Cardiac septum (tissue), 1 donor: ENCODE measurements at regions not wholly inside any gene's neighbourhood (a gene's known extent, or its start where the extent isn't known, plus 50 kb on each side); places are given as distances from the start of the nearest gene placed in this dataset.
"Not testable (repeated sequence)": the region's sequence is repeated elsewhere in the genome, so short reads cannot be mapped to it uniquely, and the experiment has no call there.

Experiments
- DNase-seq: peaks from one replicate; pipeline ENCODE4 v3.0.0-alpha.2; 2020; ENCODE audit warnings: low spot score
- intact Hi-C: fragments of 100-400 bp; cut with DNase I; formaldehyde crosslinking; loops from one replicate; pipeline ENCODE4 v1.14.0; 2022
- donor health status: DM: no; HTN: no; CAD: no.

DNA sequence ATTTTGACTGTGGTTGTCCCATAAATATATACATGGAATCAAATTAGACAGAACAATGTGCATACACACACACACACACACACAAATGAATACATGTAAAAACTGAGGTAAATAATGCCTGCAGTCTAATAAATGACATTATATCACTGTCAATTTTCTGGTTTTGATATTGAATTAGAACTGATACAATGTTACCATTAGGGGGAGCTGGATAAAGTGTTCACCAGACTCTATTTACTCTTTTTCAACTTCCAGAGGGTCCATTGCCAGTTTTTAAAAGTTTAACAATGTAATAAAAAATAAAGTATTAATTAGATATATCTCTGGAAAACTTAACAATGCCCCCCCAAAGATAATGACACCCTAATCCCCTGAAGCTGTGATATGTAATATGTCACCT lies 1666.8 kb upstream of the TMEFF2 start:
- no peak for DNase-seq
- intact Hi-C loops = no loop called here

DNA sequence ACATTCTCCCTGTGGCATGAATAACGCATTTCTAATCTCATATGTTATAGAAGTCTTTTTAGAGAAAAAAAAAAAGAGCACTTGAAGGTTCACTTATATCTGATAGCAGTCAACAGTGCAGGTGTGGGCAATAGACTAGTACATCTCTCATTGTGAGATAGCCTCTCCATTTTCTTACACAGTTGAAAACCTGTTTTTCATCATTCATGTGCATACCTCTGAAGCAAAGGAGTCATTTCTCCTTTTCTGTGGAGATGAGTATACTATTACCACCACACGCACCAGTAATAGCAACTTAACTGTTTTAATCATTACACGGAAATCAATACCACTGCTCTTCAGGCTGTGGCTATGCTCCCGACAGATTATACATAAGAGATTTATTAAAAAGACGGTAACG lies 1653.3 kb upstream of the TMEFF2 start:
- no peak for DNase-seq

DNA sequence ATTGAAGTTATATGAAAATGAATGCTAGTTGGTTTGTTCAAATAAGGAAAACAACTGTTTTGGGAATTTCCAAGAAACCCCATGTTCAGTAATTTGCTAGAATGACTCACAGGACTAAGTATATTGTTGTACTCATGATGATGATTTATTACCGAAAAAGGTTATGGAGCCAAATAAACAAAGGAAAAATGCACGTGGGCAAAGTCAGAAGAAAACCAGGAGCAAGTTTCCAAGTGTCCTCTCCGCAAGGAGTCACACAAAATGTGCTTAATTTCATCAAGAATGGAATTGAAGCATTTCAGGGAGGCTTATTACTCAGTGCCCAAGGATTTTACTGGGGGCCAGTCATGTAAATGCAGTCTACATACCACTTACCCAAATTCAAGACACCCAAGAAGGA lies 1652.4 kb upstream of the TMEFF2 start:
- intact Hi-C loops = no loop called here

More for the DNA sequence above, 1653.3 kb upstream of the TMEFF2 start:
- intact Hi-C loops = no loop called here

DNA sequence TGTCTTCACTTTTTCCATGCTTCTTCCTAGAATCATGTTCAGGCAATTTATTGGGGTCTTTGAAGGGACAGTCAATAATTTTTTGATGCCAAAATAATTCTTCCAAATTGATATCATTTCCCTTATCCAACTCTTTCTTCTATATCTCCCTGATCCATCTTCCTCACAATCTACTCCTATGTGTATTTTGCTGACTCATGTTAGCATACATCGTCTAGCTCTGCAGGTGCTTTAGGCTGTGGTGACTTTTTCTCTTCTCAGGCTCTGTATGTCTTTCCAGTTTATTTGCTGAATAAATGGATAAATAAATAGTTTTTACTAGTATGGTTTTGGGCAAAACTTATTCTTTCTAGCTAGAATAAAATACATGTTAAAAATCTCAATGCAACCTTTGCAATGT lies 1650.9 kb upstream of the TMEFF2 start:
- intact Hi-C loops = no loop called here

More for the DNA sequence above, 1652.4 kb upstream of the TMEFF2 start:
- DNase-seq = no peak

DNA sequence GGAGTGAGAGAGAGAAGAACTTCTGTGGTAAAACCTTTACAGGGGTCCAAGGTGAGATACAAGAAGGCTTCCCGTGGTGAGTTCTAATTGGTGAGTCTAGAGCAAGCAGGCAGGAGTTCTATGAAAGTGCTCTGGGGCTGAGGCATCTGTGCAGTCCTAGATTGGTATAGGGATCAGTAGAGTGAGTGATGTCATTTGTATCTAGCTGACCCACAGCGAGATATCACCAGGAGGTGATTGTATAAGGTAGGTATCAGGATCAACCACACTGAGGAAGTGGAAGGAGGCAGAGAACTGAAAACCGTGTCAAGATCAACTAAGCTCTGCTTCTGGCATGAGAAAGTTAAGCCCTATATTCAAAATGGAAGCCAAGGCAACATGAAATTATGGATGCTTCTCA lies 1648.9 kb upstream of the TMEFF2 start:
- DNase-seq = no peak
- intact Hi-C loops = no loop called here

More for the DNA sequence above, 1650.9 kb upstream of the TMEFF2 start:
- no peak for DNase-seq

DNA sequence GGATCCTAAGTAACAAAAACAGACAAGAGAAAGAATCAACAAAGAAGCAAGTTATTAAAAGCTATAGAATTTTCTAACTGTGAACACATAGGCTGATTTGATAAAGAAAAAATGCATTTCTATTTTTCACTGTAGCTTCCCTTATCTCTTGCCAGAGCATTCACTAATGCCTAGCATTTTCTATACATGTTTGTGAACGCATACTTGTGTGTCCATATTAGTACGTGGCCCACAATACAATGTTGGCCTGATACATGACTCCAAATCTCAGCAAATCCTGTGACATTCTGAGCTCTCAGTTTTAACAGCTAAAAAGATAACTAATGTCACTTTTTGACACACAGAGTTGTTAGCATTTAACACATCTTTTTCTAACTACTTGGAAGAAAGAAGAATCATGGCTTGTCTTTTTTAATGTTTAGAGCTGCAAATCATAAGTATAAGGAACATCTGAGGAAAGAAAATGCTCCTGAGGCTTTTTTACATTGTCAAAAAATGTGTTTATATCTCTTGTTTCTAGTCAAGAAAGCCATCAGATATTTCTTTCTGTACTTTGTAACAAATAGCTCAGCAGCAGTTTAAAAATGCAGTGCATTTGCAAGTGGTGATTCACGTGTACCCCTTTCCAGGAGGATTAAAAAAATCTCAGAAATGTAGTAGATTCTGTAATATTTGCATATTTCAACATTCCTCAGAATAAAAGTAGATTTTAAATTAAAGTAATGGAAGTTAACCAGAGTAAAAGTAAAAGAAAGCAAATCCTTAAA lies 1646.8 kb upstream of the TMEFF2 start:
- intact Hi-C loops = no loop called here
- no peak for DNase-seq

DNA sequence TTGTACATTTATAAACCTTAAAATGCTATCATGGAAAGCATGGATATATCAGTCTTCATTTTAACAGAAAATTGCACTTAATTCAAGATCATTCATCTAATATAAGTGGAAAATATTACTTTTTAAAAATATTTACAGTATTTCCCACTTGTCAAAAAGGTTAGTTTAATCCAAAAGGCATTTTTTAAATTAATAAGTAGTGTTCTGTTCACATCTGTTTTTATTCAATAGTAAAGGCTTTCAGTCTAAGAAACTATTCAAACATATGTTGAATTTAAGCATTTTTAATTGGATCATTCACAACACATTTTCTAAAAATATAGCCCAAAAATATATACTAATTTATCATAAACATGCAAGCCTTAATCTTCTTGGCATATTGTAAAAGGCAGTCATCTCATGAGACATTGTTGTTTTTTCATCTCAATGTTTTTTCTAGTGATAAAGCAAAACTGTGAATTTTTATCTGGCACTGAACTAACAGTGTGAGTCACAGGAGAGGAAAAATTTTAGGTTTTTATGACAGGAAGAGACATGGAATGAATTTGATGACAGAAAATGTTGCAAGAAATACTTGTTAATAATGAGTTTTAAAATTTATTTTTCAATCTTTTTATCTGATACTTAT lies 1642.5 kb upstream of the TMEFF2 start:
- intact Hi-C loops = no loop called here
- DNase-seq = no peak

DNA sequence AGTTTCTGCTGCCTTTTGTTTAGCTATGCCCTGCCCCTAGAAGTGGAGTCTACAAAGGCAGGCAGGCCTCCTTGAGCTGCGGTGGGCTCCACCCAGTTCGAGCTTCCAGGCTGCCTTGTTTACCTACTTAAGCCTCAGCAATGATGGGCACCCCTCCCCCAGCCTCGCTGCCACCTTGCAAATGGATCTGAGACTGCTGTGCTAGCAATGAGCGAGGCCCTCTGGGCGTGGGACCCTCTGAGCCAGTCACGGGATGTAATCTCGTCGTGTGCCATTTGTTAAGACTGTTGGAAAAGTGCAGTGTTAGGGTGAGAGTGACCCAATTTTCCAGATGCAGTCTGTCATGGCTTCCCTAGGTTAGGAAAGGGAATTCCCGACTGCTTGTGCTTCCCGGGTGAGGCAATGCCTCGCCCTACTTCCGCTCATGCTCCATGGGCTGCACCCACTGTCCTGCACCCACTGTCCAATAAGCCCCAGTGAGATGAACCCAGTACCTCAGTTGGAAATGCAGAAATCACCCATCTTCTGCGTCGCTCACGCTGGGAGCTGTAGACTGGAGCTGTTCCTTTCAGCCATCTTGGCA lies 1641.8 kb upstream of the TMEFF2 start:
- DNase-seq, intact Hi-C loops: not testable (repeated sequence)

DNA sequence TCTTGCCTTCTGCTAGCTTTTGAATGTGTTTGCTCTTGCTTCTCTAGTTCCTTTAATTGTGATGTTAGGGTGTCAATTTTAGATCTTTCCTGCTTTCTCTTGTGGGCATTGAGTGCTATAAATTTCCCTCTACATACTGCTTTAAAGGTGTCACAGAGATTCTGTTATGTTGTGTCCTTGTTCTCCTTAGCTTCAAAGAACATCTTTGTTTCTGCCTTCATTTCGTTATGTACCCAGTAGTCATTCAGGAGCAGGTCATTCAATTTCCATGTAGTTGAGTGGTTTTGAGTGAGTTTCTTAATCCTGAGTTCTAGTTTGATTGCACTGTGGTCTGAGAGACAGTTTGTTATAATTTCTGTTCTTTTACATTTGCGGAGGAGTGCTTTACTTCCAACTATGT lies 1639.2 kb upstream of the TMEFF2 start:
- intact Hi-C loops, DNase-seq: not testable (repeated sequence)

DNA sequence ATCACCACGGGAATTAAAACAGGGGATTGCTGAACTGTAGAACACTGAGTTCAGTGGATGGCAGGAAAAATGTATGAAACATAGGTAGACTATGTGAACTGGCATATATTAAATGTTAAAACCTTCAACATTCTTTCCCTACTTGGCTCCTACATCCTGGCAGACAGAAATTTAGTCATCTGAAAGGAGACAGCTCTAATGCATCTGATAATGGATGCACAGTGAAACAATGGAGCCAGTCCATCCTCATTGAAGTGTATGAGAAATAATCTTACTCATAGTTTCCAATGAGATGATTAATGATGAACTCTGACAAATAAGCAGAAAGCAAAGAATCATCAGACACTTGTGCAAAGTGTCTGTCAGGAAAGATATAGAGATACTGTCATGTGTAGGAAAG lies 1629.7 kb upstream of the TMEFF2 start:
- no peak for DNase-seq
- intact Hi-C loops = no loop called here

DNA sequence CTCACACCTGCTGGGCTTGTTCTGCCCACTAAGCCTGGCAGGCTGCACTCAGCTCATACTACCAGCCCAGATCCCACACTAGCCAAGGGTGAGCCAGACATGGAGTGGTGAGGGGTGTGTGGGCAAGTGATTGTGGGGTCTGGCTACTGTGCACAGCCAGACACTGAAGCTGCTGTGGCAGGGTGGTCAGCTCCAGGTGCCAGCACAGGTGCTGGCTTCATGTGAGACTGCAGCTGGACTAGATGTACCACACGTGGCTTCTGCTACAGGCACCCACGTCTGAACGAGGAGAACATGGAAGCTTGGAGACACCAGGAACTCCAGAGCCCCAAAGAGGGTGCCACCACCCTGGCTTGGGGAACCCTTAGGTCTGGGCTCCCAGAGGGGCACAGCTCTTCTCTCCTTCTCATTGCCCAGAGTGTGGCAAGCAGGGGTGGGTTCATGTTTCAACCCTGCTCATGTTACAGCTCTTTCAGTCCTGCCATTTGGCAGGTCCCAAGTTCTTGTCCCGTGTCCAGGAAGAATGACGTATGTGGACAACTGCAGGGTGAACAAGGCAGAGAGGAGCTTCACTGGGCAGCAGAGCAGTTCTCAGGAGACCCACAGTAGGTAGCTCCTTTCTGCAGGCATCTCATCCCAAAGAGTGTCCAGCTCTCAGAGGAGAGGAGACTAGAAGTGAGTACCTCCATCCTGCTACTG lies 1624.2 kb upstream of the TMEFF2 start:
- intact Hi-C loops = no loop called here
- no peak for DNase-seq

DNA sequence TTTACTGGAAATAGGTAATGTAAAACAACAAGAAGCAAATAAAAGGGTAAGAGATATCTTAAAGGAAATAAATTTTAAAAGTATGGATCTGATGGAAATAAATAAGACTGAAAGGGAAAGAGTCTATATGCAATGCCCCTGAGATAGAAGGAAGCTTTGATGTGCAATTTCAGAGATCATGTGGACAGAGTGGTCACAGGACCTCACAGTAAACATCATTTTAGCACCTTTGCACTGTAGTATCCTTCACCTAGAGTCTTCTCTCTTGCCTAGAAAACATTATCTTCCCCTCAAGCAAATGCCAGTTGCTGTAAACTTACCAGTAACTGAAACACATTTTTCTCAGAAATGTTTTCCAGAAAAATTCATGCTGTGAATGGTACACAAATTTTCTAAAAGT lies 1621.3 kb upstream of the TMEFF2 start:
- intact Hi-C loops = no loop called here
- no peak for DNase-seq

DNA sequence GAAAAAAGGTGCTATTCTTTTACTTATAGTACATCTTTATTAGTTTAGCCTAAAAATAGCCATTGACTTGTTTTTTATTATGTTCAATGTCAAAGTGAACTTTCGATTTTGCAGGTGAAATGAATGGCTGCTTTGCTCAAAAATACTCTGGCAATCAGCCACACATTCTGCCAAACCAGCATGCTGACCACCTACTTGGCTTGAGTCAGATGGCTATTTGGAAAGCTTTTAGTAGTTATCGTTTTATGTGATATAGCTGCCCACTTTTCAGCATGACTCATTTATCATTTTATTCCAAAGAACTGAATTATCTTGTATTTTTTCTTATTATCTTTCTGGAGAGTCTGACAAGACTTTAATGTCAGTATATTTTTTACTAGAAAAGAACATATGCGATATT lies 1615.8 kb upstream of the TMEFF2 start:
- DNase-seq = no peak
- intact Hi-C loops = no loop called here

DNA sequence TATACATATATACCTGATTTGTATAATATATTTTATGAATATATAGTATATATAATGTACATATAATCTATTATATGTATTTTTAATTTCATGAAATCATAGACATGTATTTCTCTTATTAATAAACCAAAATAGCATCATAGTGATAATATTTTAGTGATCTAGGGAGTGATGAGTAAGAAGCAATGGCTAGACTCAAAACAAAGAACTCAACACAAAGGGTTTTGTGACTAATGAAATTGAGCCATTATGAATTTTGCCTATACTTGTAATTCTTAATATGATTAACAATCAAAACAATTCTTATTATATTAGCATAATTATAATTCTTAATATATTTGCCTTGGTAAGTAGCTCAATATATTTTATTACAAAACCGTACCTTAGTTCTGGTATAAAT lies 1614.1 kb upstream of the TMEFF2 start:
- intact Hi-C loops = no loop called here
- no peak for DNase-seq

DNA sequence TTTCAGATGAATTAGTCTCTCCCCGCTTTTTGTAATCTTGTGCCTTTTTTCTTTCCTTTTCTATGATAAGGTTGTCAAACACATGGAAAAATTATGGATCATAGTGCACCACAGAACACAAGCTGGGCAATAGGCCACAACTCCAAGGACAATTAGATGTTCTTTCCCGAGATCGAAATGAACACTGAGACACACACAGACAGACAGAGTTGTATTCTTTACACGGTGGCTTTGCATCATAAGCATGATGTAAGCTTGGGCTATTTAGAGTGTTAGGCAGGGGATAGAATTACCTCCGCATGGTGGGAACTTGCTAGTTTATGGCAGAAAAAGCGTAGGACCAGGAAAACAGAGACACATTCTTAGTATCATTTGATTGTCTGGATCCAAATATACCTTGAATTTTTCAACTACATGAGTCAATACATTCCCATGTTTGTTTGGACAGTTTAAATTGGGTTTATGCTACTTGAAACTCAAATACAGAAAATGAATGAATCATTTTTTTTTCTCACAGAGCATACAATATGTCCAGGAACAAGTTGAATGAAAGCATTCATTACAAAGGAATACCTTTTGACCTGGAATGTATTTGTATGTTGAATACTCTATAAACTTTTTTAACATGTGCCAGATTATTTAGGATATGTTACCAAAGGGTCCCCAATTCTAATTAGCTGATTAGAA lies 1611.5 kb upstream of the TMEFF2 start:
- intact Hi-C loops = no loop called here

DNA sequence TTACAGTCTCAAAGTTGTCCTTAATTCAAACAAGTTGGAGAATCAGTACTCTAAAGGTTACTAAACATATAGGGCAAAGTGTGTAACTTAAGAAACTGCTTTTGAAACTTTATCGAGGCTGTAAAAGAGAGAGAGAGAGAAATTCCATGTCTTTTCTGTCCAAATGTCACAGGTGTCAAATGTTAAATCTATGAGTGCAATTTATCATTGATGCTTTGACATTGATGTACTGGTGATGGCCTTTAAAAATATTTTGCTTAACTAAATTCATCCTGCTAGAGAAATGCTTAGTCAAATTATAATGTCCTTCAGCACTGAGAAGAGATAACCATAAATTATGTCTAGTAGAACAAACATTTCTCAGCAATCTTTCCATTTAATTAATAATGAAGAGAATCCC lies 1602.1 kb upstream of the TMEFF2 start:
- intact Hi-C loops = no loop called here
- no peak for DNase-seq

More for the DNA sequence above, 1611.5 kb upstream of the TMEFF2 start:
- no peak for DNase-seq

DNA sequence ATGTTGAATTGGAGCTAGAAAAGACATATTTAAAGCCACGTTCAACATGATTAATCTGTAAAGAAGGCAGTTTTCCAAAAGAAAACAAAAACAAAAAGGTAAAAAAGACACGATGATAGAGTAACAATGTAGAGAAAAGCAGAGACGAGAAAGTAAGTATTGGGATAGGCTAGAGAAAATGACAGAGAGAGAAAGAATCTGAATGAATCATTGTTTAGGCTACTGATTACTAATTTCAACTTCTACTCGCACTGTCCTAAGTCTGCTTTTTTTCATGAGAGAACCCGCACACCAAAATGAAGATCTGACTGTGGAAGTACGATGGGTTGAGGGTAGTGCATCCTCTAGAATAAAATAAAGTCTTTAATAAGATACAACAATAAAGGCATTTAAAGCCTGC lies 1599.2 kb upstream of the TMEFF2 start:
- no peak for DNase-seq
- intact Hi-C loops = no loop called here

DNA sequence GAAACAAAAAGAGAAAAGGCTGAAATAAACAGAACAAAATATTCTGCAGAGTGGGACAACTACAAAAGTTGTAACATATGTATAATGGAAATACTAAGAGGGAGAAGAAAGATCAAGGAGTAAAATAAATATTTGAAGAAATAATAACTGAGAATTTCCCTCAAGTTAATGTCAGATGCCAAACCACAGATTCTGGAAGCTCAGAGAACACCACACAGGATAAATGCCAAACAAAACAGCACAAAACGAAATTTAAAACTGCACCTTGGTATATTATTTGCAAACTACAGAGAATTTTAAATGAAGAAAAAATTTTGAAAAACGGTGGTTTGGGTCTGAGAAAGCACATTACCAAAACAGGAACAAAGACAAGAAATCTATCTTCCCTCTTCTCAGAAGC lies 1588.9 kb upstream of the TMEFF2 start:
- intact Hi-C loops = no loop called here
- no peak for DNase-seq

DNA sequence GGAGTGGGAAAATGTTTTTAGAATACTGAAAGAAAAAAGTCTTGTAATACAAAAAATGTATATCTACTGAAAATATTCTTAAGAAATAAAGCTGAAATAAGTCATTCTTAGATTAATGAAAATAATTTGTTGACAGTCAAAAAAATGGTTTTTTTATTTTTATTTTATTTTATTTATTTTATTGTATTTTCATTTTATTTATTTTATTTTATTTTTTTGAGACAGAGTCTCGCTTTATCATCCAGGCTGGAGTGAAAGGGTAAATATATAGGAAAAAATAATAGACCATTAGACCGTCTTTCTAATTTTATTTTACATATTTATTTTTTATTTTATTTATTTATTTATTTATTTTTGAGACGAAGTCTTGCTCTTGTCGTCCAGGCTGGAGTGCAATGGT lies 1583.6 kb upstream of the TMEFF2 start:
- intact Hi-C loops = no loop called here
- DNase-seq = no peak

DNA sequence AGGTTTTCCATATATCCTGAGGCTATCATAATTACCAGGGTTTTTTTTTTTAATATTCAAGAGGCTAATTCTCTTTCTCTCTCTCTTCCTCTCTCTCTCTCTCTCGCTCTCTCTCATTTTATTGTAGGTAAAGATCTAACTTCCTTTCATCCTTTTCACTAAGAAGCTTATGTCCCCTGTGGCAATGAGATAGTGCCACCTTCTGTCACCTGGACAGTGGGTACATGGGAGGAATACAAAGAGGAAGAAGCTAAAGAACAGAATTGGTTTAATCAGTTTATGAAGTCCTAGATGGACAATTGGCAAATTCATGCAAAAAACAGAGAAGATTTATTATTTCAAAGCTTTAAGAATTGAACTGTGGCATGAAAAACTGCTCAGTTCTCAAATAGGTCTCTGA lies 1582.3 kb upstream of the TMEFF2 start:
- intact Hi-C loops = no loop called here
- DNase-seq = no peak
